ENCODE measurements at regions not wholly inside any gene's neighbourhood (a gene's known extent, or its start where the extent isn't known, plus 50 kb on each side); places are given as distances from the start of the nearest gene placed in this dataset.
A peak's percentile ranks its signal among the peaks of the same experiment; 100 is the strongest.

- TF ChIP-seq REST (IDR thresholded peaks at IDR 0.05; ENCODE audit: insufficient read depth in 1 of 2, low read depth in 2 of 2, low read length in 2 of 2) (no peak), SIN3A (IDR thresholded peaks at IDR 0.05; ENCODE audit: borderline replicate concordance, insufficient read depth, low read length) (no peak), FOXP2 (optimal IDR thresholded peaks at IDR 0.05; ENCODE audit: borderline replicate concordance, extremely low read depth, extremely low read length, insufficient read depth) (no peak), POLR2AphosphoS5 (IDR thresholded peaks at IDR 0.05; ENCODE audit: low read depth, low read length) (no peak), TAF1 (IDR thresholded peaks at IDR 0.05; ENCODE audit: borderline replicate concordance, insufficient read depth, low read length) (no peak)
Measured at GRCh38 chr5:142216931-142217330, 107.9 kb downstream of the SPRY4 start.

- TF ChIP-seq FOXP2 (optimal IDR thresholded peaks at IDR 0.05; ENCODE audit: borderline replicate concordance, extremely low read depth, extremely low read length, insufficient read depth) (no peak), REST (IDR thresholded peaks at IDR 0.05; ENCODE audit: insufficient read depth in 1 of 2, low read depth in 2 of 2, low read length in 2 of 2) (peak in 1 of 2 experiments; percentile 16; a peak in 1 of 4 replicates), TAF1 (IDR thresholded peaks at IDR 0.05; ENCODE audit: borderline replicate concordance, insufficient read depth, low read length) (no peak), POLR2AphosphoS5 (IDR thresholded peaks at IDR 0.05; ENCODE audit: low read depth, low read length) (no peak), SIN3A (IDR thresholded peaks at IDR 0.05; ENCODE audit: borderline replicate concordance, insufficient read depth, low read length) (no peak)
Measured at GRCh38 chr5:142215915-142216681, 107.5 kb downstream of the NDFIP1 start.

- TF ChIP-seq REST (IDR thresholded peaks at IDR 0.05; ENCODE audit: insufficient read depth in 1 of 2, low read depth in 2 of 2, low read length in 2 of 2) (no peak), POLR2AphosphoS5 (IDR thresholded peaks at IDR 0.05; ENCODE audit: low read depth, low read length) (no peak), SIN3A (IDR thresholded peaks at IDR 0.05; ENCODE audit: borderline replicate concordance, insufficient read depth, low read length) (no peak), TAF1 (IDR thresholded peaks at IDR 0.05; ENCODE audit: borderline replicate concordance, insufficient read depth, low read length) (no peak), FOXP2 (optimal IDR thresholded peaks at IDR 0.05; ENCODE audit: borderline replicate concordance, extremely low read depth, extremely low read length, insufficient read depth) (no peak)
Measured at GRCh38 chr5:142213077-142213476, 104.5 kb downstream of the NDFIP1 start.

- TF ChIP-seq REST (IDR thresholded peaks at IDR 0.05; ENCODE audit: insufficient read depth in 1 of 2, low read depth in 2 of 2, low read length in 2 of 2) (no peak), FOXP2 (optimal IDR thresholded peaks at IDR 0.05; ENCODE audit: borderline replicate concordance, extremely low read depth, extremely low read length, insufficient read depth) (no peak), POLR2AphosphoS5 (IDR thresholded peaks at IDR 0.05; ENCODE audit: low read depth, low read length) (no peak), TAF1 (IDR thresholded peaks at IDR 0.05; ENCODE audit: borderline replicate concordance, insufficient read depth, low read length) (no peak), SIN3A (IDR thresholded peaks at IDR 0.05; ENCODE audit: borderline replicate concordance, insufficient read depth, low read length) (no peak)
Measured at GRCh38 chr5:142211918-142212317, 103.3 kb downstream of the NDFIP1 start.
